Osteocyte (in vitro differentiated cells): ENCODE measurements at regions not wholly inside any gene's neighbourhood (a gene's known extent, or its start where the extent isn't known, plus 50 kb on each side); places are given as distances from the start of the nearest gene placed in this dataset.

Experiments
- DNase-seq: peaks from one replicate; pipeline ENCODE4 v3.0.0; 2021; ENCODE audit warnings: mixed read lengths; ENCODE audit not compliant: unreplicated experiment; ENCODE audit errors: extremely low spot score
- H3K27ac Mint-ChIP-seq: one replicate; pipeline ENCODE4 v1.8.0; 2021; ENCODE audit warnings: mild to moderate bottlenecking, mixed read lengths; ENCODE audit not compliant: unreplicated experiment
- H3K27me3 Mint-ChIP-seq: one replicate; pipeline ENCODE4 v1.8.0; 2021; ENCODE audit warnings: mixed read lengths; ENCODE audit not compliant: unreplicated experiment
- H3K36me3 Mint-ChIP-seq: one replicate; pipeline ENCODE4 v1.8.0; 2021; ENCODE audit warnings: mixed read lengths; ENCODE audit not compliant: unreplicated experiment
- H3K4me1 Mint-ChIP-seq: one replicate; pipeline ENCODE4 v1.8.0; 2021; ENCODE audit warnings: mixed read lengths; ENCODE audit not compliant: unreplicated experiment
- H3K4me3 Mint-ChIP-seq: one replicate; pipeline ENCODE4 v1.8.0; 2021; ENCODE audit warnings: mild to moderate bottlenecking, moderate library complexity, mixed read lengths; ENCODE audit not compliant: unreplicated experiment
- H3K9me3 Mint-ChIP-seq: one replicate; pipeline ENCODE4 v1.8.0; 2021; ENCODE audit warnings: mixed read lengths; ENCODE audit not compliant: unreplicated experiment
- CTCF ChIP-seq: fragments of 200-600 bp; sonication (generic); IDR thresholded peaks from 2 replicates; pipeline ENCODE4 v1.5.0; 2021; ENCODE audit warnings: antibody characterized with exemption, mild to moderate bottlenecking, moderate library complexity

GRCh38 chr15:69830430-69830829 is 267.3 kb downstream of the TLE3 start:
- peaks cover 16% of the 10 kb centered on the region for H3K4me1 Mint-ChIP-seq

GRCh38 chr15:69830876-69831275 is 266.8 kb downstream of the TLE3 start:
- no peak for TF ChIP-seq CTCF
- DNase-seq, result no peak
- H3K4me1 Mint-ChIP-seq, result peaks cover 16% of the 10 kb centered on the region
- H3K36me3 Mint-ChIP-seq, result no peaks in the 10 kb centered on the region
- H3K27me3 Mint-ChIP-seq, result peaks cover 26% of the 10 kb centered on the region
- no peak overlapping the region for H3K4me3 Mint-ChIP-seq
- H3K27ac Mint-ChIP-seq, result no peak overlapping the region
- no peaks in the 10 kb centered on the region for H3K9me3 Mint-ChIP-seq

More at GRCh38 chr15:69830430-69830829, 267.3 kb downstream of the TLE3 start:
- no peak for DNase-seq
- no peak overlapping the region for H3K4me3 Mint-ChIP-seq
- no peak overlapping the region for H3K27ac Mint-ChIP-seq
- H3K36me3 Mint-ChIP-seq, result no peaks in the 10 kb centered on the region
- no peak for TF ChIP-seq CTCF
- no peaks in the 10 kb centered on the region for H3K9me3 Mint-ChIP-seq
- peaks cover 23% of the 10 kb centered on the region for H3K27me3 Mint-ChIP-seq

GRCh38 chr15:69834267-69834666 is 263.4 kb downstream of the TLE3 start:
- no peak overlapping the region for H3K4me3 Mint-ChIP-seq
- no peak overlapping the region for H3K27ac Mint-ChIP-seq
- H3K4me1 Mint-ChIP-seq, result peaks cover 7% of the 10 kb centered on the region
- TF ChIP-seq CTCF, result no peak
- no peak for DNase-seq
- H3K27me3 Mint-ChIP-seq, result peaks cover 32% of the 10 kb centered on the region
- H3K9me3 Mint-ChIP-seq, result no peaks in the 10 kb centered on the region
- H3K36me3 Mint-ChIP-seq, result no peaks in the 10 kb centered on the region

GRCh38 chr15:69834761-69835160 is 263.0 kb downstream of the TLE3 start:
- no peaks in the 10 kb centered on the region for H3K9me3 Mint-ChIP-seq
- no peak overlapping the region for H3K27ac Mint-ChIP-seq
- no peaks in the 10 kb centered on the region for H3K36me3 Mint-ChIP-seq
- H3K4me3 Mint-ChIP-seq, result no peak overlapping the region
- H3K4me1 Mint-ChIP-seq, result peaks cover 7% of the 10 kb centered on the region
- no peak for TF ChIP-seq CTCF
- H3K27me3 Mint-ChIP-seq, result peaks cover 30% of the 10 kb centered on the region
- DNase-seq, result no peak

GRCh38 chr15:69836048-69836447 is 261.7 kb downstream of the TLE3 start:
- H3K36me3 Mint-ChIP-seq, result no peaks in the 10 kb centered on the region
- H3K27ac Mint-ChIP-seq, result no peak overlapping the region
- H3K4me3 Mint-ChIP-seq, result no peak overlapping the region
- peaks cover 29% of the 10 kb centered on the region for H3K27me3 Mint-ChIP-seq
- no peaks in the 10 kb centered on the region for H3K9me3 Mint-ChIP-seq
- peaks cover 7% of the 10 kb centered on the region for H3K4me1 Mint-ChIP-seq
- no peak for TF ChIP-seq CTCF
- DNase-seq, result no peak
